ENCODE measurements at regions not wholly inside any gene's neighbourhood (a gene's known extent, or its start where the extent isn't known, plus 50 kb on each side); places are given as distances from the start of the nearest gene placed in this dataset.

DNA sequence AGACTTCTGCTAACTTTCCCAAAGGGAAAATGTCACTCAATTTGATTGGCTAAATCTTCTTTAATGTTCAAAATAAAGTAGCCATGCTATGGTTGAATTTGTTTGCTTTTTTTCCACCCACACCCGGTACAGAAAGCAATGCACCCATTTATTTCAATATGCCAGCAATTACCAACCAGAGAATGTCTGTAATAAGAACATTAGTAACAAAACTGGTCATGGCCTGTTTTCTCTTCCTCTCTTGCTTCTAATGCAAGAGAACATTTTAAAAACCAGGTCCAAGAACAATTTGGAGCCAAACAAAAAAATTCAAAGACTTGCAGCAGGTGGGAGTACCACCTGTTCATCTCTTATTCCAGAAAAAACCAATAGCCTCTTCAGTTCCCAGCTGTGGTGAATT lies 1108.8 kb upstream of the PCDH20 start:
- TF ChIP-seq, protein P1, sequence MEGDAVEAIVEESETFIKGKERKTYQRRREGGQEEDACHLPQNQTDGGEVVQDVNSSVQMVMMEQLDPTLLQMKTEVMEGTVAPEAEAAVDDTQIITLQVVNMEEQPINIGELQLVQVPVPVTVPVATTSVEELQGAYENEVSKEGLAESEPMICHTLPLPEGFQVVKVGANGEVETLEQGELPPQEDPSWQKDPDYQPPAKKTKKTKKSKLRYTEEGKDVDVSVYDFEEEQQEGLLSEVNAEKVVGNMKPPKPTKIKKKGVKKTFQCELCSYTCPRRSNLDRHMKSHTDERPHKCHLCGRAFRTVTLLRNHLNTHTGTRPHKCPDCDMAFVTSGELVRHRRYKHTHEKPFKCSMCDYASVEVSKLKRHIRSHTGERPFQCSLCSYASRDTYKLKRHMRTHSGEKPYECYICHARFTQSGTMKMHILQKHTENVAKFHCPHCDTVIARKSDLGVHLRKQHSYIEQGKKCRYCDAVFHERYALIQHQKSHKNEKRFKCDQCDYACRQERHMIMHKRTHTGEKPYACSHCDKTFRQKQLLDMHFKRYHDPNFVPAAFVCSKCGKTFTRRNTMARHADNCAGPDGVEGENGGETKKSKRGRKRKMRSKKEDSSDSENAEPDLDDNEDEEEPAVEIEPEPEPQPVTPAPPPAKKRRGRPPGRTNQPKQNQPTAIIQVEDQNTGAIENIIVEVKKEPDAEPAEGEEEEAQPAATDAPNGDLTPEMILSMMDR (IDR thresholded peaks at IDR 0.05; ENCODE audit: low read depth, low read length, poor library complexity, severe bottlenecking) = no peak
- no peak for TF ChIP-seq EZH2phosphoT487 (IDR thresholded peaks at IDR 0.05; ENCODE audit: borderline replicate concordance, low read length)
